ENCODE measurements at regions not wholly inside any gene's neighbourhood (a gene's known extent, or its start where the extent isn't known, plus 50 kb on each side); places are given as distances from the start of the nearest gene placed in this dataset.

GRCh38 chr6:93566285-93566684 lies 146.9 kb upstream of the EPHA7 start:
- no peak overlapping the region for H3K4me3 ChIP-seq (ENCODE audit: low read depth, low read length)
- no peak for TF ChIP-seq CTCF (IDR thresholded peaks at IDR 0.05; ENCODE audit: insufficient read depth, low read length, missing control alignments)
- no peak for DNase-seq (ENCODE audit: low read depth, low spot score)
- POLR2A ChIA-PET = no interaction called here
- CTCF ChIA-PET = no interaction called here

- ChIA-PET CTCF (no interaction called here), POLR2A (no interaction called here)
- TF ChIP-seq CTCF (IDR thresholded peaks at IDR 0.05; ENCODE audit: insufficient read depth, low read length, missing control alignments) = no peak
- no peak overlapping the region for H3K4me3 ChIP-seq (ENCODE audit: low read depth, low read length)
- no peak for DNase-seq (ENCODE audit: low read depth, low spot score)
Measured at GRCh38 chr6:93562582-93562981, 143.2 kb upstream of the EPHA7 start.

- CTCF ChIA-PET = no interaction called here
- TF ChIP-seq CTCF (IDR thresholded peaks at IDR 0.05; ENCODE audit: insufficient read depth, low read length, missing control alignments) = no peak
- POLR2A ChIA-PET = no interaction called here
- no peak overlapping the region for H3K4me3 ChIP-seq (ENCODE audit: low read depth, low read length)
- DNase-seq (ENCODE audit: low read depth, low spot score) = no peak
Measured at GRCh38 chr6:93555292-93555691, 135.9 kb upstream of the EPHA7 start.

- no peak for DNase-seq (ENCODE audit: low read depth, low spot score)
- TF ChIP-seq CTCF (IDR thresholded peaks at IDR 0.05; ENCODE audit: insufficient read depth, low read length, missing control alignments) = no peak
- ChIA-PET POLR2A (no interaction called here), CTCF (no interaction called here)
- H3K4me3 ChIP-seq (ENCODE audit: low read depth, low read length) = no peak overlapping the region
Measured at GRCh38 chr6:93554018-93554417, 134.7 kb upstream of the EPHA7 start.

- no peak for DNase-seq (ENCODE audit: low read depth, low spot score)
- no peak for TF ChIP-seq CTCF (IDR thresholded peaks at IDR 0.05; ENCODE audit: insufficient read depth, low read length, missing control alignments)
- H3K4me3 ChIP-seq (ENCODE audit: low read depth, low read length) = no peak overlapping the region
- CTCF ChIA-PET = no interaction called here
- POLR2A ChIA-PET = no interaction called here
Measured at GRCh38 chr6:93550551-93551276, 131.4 kb upstream of the EPHA7 start.

GRCh38 chr6:93549868-93550267 lies 130.5 kb upstream of the EPHA7 start:
- CTCF ChIA-PET = no interaction called here
- TF ChIP-seq CTCF (IDR thresholded peaks at IDR 0.05; ENCODE audit: insufficient read depth, low read length, missing control alignments) = no peak
- no peak for DNase-seq (ENCODE audit: low read depth, low spot score)
- POLR2A ChIA-PET = no interaction called here
- no peak overlapping the region for H3K4me3 ChIP-seq (ENCODE audit: low read depth, low read length)
